DND-41 (cell line): ENCODE measurements at regions not wholly inside any gene's neighbourhood (a gene's known extent, or its start where the extent isn't known, plus 50 kb on each side); places are given as distances from the start of the nearest gene placed in this dataset.

ENCODE experiments used
- ATAC-seq: fragments of 200-7000 bp; cut with Tn5 transposase; 3 replicates; pipeline ENCODE4 v1.9.1; 2021; ENCODE audit warnings: low read depth; ENCODE audit not compliant: insufficient read depth
- DNase-seq: peaks from one replicate; pipeline ENCODE4 v3.0.0-alpha.2; 2020
- H2AFZ ChIP-seq: 2 replicates; pipeline ENCODE4 v1.6.0; 2012; ENCODE audit warnings: low read depth, low read length
- H3K27ac ChIP-seq: 2 replicates; pipeline ENCODE4 v1.5.1; 2012; ENCODE audit warnings: low read length, inconsistent platforms
- H3K27me3 ChIP-seq: fragments of 200-600 bp; sonication (generic); 2 replicates; pipeline ENCODE4 v1.6.0; 2012; ENCODE audit warnings: low read length, mild to moderate bottlenecking, inconsistent platforms; ENCODE audit not compliant: insufficient read depth, poor library complexity
- H3K36me3 ChIP-seq: 2 replicates; pipeline ENCODE4 v1.5.1; 2012; ENCODE audit warnings: low read length, inconsistent platforms; ENCODE audit not compliant: insufficient read depth
- H3K4me1 ChIP-seq: 2 replicates; pipeline ENCODE4 v1.5.1; 2012; ENCODE audit warnings: mild to moderate bottlenecking, low read length; ENCODE audit not compliant: insufficient read depth
- H3K4me2 ChIP-seq: 2 replicates; pipeline ENCODE4 v1.6.0; 2012; ENCODE audit warnings: mild to moderate bottlenecking, moderate library complexity, low read length, inconsistent platforms; ENCODE audit not compliant: insufficient read depth
- H3K4me3 ChIP-seq, 2 experiments: fragments of 200-600 bp in 1 of 2; shearing (Covaris generic) in 1 of 2; 2 replicates each; pipeline ENCODE4 v1.5.1; 2012 to 2016; ENCODE audit warnings: inconsistent platforms in 2 of 2, low read length in 2 of 2, mild to moderate bottlenecking in 2 of 2, low read depth in 1 of 2, moderate library complexity in 1 of 2
- H3K79me2 ChIP-seq: 2 replicates; pipeline ENCODE4 v1.6.0; 2012; ENCODE audit warnings: low read length, inconsistent platforms; ENCODE audit not compliant: insufficient read depth
- H3K9ac ChIP-seq: 2 replicates; pipeline ENCODE4 v1.6.0; 2012; ENCODE audit warnings: low read depth, mild to moderate bottlenecking, inconsistent platforms, low read length, moderate library complexity
- H3K9me3 ChIP-seq: 2 replicates; pipeline ENCODE4 v1.5.1; 2012; ENCODE audit warnings: low read length, moderate library complexity, mild to moderate bottlenecking, inconsistent platforms; ENCODE audit not compliant: insufficient read depth, severe bottlenecking
- H4K20me1 ChIP-seq: 2 replicates; pipeline ENCODE4 v1.6.0; 2012; ENCODE audit warnings: low read length; ENCODE audit not compliant: insufficient read depth
- EZH2 ChIP-seq: IDR thresholded peaks from 3 replicates; pipeline ENCODE4 v1.6.1; 2012; ENCODE audit warnings: borderline replicate concordance, low read depth, mild to moderate bottlenecking, moderate library complexity, low read length, inconsistent platforms; ENCODE audit not compliant: severe bottlenecking
- TF ChIP-seq, protein P1 (sequence below): IDR thresholded peaks from 2 replicates; pipeline ENCODE4 v1.5.1; 2012; ENCODE audit warnings: borderline replicate concordance, low read length, moderate library complexity, mild to moderate bottlenecking; ENCODE audit not compliant: poor library complexity, severe bottlenecking; ENCODE audit errors: extremely low read depth

DNA sequence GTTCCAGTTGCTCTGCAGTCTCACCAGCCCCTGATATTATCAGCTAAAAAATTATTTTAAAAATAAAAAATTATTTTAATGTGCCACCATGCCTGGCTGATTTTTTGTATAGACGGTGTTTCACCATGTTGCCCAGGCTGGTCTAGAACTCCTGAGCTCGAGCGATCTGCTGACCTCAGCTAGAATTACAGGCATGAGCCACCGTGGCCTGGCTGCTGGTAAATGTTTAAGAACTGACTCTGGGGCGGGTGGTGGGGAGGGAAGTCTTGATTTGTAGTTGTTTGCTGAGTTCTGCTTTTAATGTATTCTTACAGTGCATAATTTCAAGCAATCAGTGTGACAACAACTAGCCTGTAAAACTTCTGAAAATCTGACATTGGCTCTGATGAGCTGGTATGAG lies 120.9 kb upstream of the PLET1 start:
- no peak for ATAC-seq

DNA sequence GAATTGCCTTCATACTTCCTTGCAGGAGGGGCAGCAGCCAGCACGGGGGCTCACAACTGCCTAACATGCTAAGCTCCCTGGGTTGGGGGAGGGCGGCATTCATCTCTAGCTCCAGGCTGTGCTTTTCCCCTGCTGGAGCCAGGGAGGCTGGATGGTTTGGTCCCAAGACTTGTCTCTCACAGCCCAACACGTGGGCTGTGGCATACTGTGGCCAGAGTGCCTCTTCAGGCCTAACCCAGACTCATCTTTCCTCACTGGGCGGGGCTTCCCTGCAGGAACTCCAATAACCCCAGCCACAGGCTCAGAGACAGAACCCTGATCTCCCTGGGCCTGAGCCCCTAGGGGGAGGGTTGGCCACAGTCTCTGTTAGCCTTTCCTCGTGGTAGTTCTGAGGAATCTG lies 121.9 kb upstream of the PLET1 start:
- Histone ChIP-seq H3K9me3 (no peaks in the 10 kb centered on the region), H3K36me3 (no peaks in the 10 kb centered on the region), H3K4me3 (no peak overlapping the region), H2AFZ (no peak overlapping the region), H3K27me3 (no peaks in the 10 kb centered on the region), H4K20me1 (no peaks in the 10 kb centered on the region), H3K4me1 (no peaks in the 10 kb centered on the region), H3K4me2 (no peak overlapping the region), H3K27ac (no peak overlapping the region), H3K9ac (no peak overlapping the region), H3K79me2 (no peaks in the 10 kb centered on the region)
- no peak for DNase-seq
- no peak for ATAC-seq
- TF ChIP-seq, protein P1, sequence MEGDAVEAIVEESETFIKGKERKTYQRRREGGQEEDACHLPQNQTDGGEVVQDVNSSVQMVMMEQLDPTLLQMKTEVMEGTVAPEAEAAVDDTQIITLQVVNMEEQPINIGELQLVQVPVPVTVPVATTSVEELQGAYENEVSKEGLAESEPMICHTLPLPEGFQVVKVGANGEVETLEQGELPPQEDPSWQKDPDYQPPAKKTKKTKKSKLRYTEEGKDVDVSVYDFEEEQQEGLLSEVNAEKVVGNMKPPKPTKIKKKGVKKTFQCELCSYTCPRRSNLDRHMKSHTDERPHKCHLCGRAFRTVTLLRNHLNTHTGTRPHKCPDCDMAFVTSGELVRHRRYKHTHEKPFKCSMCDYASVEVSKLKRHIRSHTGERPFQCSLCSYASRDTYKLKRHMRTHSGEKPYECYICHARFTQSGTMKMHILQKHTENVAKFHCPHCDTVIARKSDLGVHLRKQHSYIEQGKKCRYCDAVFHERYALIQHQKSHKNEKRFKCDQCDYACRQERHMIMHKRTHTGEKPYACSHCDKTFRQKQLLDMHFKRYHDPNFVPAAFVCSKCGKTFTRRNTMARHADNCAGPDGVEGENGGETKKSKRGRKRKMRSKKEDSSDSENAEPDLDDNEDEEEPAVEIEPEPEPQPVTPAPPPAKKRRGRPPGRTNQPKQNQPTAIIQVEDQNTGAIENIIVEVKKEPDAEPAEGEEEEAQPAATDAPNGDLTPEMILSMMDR: no peak
- no peak for TF ChIP-seq EZH2

More for the DNA sequence above, 120.9 kb upstream of the PLET1 start:
- Histone ChIP-seq H3K4me3 (no peak overlapping the region), H3K9me3 (no peaks in the 10 kb centered on the region), H2AFZ (no peak overlapping the region), H3K4me2 (no peak overlapping the region), H3K4me1 (no peaks in the 10 kb centered on the region), H4K20me1 (no peaks in the 10 kb centered on the region), H3K36me3 (no peaks in the 10 kb centered on the region), H3K9ac (no peak overlapping the region), H3K27me3 (no peaks in the 10 kb centered on the region), H3K27ac (no peak overlapping the region), H3K79me2 (no peaks in the 10 kb centered on the region)
- DNase-seq: no peak
- TF ChIP-seq, protein P1: no peak
- no peak for TF ChIP-seq EZH2

DNA sequence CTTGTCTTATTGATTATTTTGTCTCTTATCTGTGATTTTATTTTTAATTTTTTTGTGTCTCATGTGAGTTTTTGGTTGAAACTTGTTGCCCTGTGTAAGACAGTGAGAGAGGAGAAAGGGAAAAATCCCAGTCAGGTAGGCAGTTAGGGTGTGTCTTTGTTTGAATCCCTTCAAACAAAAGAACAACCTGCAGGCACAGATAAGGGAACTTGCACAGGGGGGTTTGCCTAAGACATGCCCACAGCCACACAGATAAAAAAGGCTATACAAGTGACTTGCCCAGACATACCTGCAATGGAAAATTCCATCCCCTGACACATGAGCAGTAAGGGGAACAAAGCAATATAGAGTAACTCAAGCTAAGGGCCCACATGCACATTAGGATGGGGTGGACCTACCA lies 127.8 kb upstream of the PLET1 start:
- Histone ChIP-seq H3K36me3 (no peaks in the 10 kb centered on the region), H2AFZ (no peak overlapping the region), H3K27ac (no peak overlapping the region), H3K9me3 (no peaks in the 10 kb centered on the region), H3K27me3 (peaks cover 12% of the 10 kb centered on the region), H3K4me1 (no peaks in the 10 kb centered on the region), H3K4me2 (no peak overlapping the region), H3K9ac (no peak overlapping the region), H3K4me3 (no peak overlapping the region), H3K79me2 (no peaks in the 10 kb centered on the region), H4K20me1 (no peaks in the 10 kb centered on the region)
- ATAC-seq (no peak), DNase-seq (no peak)
- TF ChIP-seq, protein P1: no peak
- no peak for TF ChIP-seq EZH2

DNA sequence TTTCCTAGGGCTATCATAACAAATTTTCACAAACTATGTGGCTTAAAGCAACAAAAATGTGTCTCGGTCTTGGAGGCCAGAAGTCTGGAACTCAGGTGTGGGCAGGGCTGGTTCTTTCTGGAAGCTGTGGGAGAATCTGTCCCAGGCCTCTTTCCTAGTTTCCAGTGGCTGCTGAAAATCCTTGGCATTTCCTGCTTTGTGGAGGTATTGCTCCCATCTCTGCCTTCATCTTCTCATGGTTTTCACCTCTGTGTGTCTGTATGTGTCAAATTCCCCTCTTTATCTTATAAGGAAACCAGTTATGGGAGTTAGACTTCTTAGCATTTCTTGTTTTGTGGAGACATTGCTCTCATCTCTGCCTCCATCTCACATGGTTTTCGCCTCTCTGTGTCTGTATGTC lies 130.4 kb upstream of the PLET1 start:
- Histone ChIP-seq H3K4me2 (no peak overlapping the region), H3K9me3 (no peaks in the 10 kb centered on the region), H3K36me3 (no peaks in the 10 kb centered on the region), H4K20me1 (no peaks in the 10 kb centered on the region), H3K27ac (no peak overlapping the region), H2AFZ (no peak overlapping the region), H3K9ac (no peak overlapping the region), H3K4me3 (no peak overlapping the region), H3K27me3 (peaks cover 12% of the 10 kb centered on the region), H3K4me1 (no peaks in the 10 kb centered on the region), H3K79me2 (no peaks in the 10 kb centered on the region)
- ATAC-seq (no peak), DNase-seq (no peak)
- TF ChIP-seq, protein P1: no peak
- no peak for TF ChIP-seq EZH2
